Endometrium (tissue), 2 donors: ENCODE measurements at regions not wholly inside any gene's neighbourhood (a gene's known extent, or its start where the extent isn't known, plus 50 kb on each side); places are given as distances from the start of the nearest gene placed in this dataset.

Experiments
- FAIRE-seq: peaks from 2 replicates; lab custom pipeline; 2012; peaks lifted over from hg19 to GRCh38; lab: Jason Lieb, UNC
- donor health status: control.
- donor health status: control.

GRCh38 chr13:53144826-53145225, 116.2 kb downstream of the OLFM4 start:
- no peak for FAIRE-seq

DNA sequence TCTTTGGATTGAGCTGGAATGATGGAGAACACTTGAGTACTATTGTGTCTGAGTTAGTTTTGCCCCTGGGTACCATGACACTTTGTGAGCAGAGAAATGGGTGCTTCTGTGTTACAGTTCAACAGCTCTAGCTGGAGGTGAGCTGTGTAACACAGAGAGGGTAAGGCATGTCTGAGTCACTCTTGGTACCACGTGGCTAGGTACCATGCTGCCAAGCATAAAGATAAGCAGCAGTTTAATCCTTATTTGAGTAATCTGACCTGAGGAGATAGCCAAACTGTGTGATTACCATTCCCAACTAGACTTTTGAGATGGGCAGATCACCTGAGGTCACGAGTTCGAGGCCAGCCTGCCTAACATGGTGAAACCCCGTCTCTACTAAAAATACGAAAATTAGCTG, 122.0 kb downstream of the OLFM4 start:
- FAIRE-seq = no peak

- FAIRE-seq = no peak
Measured at GRCh38 chr13:53151336-53152056, 122.9 kb downstream of the OLFM4 start.

DNA sequence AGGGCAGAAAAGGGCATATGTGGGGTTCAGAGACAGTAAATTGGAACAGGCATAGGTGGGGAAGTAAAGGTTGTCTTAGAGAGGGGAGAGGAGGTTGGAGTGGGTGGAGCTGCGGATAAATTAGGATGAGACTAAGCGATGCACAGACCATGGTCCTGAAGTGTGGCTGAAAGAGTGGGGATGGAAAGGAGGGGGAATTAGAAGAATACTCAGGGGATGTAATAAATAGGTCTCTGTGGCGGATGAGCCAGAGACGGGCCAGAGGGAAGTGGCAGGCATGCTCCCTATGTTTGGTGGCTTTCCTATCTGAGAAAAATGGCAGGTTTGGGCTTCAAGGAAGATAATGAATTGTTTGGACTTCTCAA, 123.4 kb downstream of the OLFM4 start:
- FAIRE-seq = no peak

- no peak for FAIRE-seq
Measured at GRCh38 chr13:53158201-53158600, 129.6 kb downstream of the OLFM4 start.

DNA sequence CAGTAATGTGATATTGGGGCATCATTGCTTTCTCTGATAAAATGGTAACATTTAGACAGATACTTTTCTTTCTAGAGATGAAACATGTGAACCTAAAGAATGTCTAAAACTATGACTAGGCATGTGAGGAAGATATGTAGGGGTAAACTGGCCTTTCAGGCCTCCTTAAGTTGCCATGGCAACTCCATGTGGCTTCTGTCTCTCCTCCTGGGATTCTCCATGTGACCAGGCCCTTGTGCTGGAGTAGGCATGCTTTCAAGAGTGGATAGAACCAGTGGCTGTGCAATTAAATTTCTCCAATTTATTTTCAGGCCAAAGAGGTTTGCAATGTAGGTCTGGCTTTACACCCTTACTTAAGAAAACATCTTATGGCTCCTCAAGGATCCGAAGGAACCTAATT, 130.8 kb downstream of the OLFM4 start:
- no peak for FAIRE-seq

GRCh38 chr13:53160211-53160610, 131.6 kb downstream of the OLFM4 start:
- FAIRE-seq = no peak

DNA sequence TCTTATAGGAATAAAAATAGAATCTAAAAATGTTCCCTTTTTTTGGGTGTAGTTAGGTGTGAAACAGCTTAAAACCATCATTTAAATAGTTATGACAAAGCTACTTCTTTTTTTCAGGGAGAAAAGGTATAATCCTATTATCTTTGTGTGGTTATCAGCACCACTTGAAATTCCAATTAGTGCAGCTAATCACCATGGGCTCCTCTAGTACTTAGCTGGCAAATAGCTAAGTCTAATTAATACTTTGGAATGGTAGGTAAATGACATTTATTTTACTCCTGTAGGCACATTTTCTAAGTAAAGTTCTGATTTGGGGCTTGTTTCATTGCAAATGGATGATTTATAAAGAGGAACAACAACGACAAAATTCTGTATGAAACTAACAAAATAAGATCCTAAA, 132.6 kb downstream of the OLFM4 start:
- no peak for FAIRE-seq

GRCh38 chr13:53165261-53165660, 136.6 kb downstream of the OLFM4 start:
- no peak for FAIRE-seq

GRCh38 chr13:53167561-53167960, 138.9 kb downstream of the OLFM4 start:
- no peak for FAIRE-seq

GRCh38 chr13:53170910-53171309, 142.3 kb downstream of the OLFM4 start:
- no peak for FAIRE-seq

- FAIRE-seq = peak; percentile 37
Measured at GRCh38 chr13:53174545-53174944, 145.9 kb downstream of the OLFM4 start.

DNA sequence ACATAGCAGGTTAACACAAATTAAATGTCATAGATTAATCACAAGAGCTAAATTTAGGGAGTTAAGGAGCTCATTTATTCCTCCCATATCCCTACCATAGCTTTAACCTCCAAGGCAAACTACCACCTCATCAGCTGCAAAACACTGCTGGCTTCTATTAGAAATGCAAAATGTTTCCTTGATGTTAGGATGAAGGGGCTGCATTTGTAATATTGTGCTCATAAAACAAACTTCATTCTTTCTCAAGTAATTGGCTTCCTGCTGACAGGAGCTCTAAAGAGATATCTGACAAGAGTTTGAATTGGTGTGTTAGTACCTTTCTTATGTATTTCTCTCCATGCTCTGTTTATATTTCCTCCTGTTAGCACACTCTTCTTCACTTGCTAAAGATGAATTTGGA, 152.1 kb downstream of the OLFM4 start:
- FAIRE-seq = no peak

DNA sequence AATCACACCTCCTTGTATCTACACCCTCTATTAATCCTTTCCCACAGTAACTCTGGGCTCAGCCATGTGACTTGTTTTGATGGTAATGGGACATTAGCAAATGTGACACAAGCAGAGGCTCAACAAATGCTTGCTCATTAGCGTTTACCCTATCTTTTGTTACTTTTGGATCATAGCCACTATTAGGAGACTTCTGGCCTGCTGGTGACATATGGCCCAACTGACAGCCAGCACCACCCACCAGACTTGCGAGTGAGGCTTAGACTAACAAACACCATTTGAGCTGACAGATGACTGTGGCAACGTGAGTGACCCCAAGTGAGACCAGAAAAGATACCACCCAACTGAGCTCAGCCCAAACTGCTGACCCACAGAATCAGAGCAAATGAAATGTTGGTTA, 154.1 kb downstream of the OLFM4 start:
- no peak for FAIRE-seq

DNA sequence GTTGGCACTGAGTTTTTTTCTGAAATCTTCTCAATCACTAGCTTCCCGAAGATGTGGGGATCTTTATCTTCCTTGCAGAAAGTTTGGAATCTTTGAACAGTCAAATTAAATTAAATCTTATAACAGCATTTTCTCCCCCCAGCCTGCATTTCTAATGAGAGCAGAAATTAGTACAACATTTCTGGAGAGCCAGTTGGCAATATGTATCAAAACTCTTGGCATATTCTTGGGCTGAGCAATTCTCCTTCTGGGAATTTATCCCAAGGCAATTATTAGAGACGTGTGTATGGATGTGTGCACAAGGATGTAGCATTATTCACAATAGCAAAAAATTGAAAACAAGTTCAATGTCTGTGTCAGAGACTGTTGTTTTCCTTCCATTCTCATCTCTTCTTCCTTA, 159.5 kb downstream of the OLFM4 start:
- FAIRE-seq = no peak

DNA sequence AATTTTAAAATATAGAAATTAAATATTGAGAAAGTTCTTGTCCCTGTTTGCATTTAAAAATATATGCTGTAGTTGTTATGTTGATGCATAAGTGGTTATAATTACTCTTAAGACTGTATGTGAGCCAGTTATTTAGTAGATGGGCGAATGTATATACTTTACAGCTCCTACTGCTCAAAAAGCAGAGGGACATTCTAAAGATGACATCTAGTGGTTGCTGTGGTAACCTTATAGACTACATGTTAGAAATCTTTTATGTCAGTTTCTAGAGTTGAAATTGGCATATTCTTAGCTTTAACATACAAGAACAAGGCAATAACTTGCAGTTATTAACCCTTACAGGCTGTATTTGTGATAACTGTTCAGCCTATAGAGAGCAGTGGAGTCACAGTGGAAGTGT, 160.5 kb downstream of the OLFM4 start:
- no peak for FAIRE-seq

DNA sequence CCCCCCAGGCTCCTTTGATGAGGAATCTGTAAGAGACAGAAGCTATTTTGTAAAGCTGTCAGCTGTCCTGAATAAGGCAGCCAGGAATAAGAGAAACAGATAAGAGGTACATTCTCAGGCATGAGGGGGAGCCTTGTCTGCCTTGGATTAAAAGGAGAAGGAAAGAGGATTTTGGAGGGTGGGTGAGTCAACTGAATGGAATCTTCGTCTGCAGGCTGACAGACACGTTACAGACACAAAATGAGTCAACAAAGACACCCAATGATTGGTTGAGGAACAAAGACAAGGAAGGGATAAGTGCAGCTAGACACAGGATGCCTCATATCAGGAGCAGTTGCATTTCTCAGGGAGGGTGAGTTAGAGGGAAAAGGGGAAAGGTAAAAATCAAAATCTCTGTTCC, 162.5 kb downstream of the OLFM4 start:
- no peak for FAIRE-seq

- no peak for FAIRE-seq
Measured at GRCh38 chr13:53197424-53197823, 168.8 kb downstream of the OLFM4 start.

DNA sequence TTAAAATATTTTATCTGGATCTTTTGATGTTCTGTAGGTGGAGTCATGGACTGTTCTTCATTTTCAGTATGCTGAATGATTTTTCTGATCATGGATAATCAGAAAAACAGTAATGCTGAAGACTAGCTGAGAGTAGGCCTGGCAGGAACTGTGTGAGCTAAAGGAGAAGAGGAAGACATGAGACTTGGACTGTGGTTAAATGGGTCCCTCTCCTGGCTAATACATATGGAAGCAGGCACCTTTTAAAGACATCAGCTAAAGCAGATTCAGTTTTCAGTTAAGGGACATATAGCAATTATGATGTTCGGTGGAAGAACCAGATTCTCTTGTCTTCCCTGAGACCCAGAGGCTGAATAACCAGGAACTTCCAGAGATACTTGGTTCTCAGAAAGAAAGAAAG, 169.4 kb downstream of the OLFM4 start:
- no peak for FAIRE-seq

GRCh38 chr13:53198736-53199135, 170.1 kb downstream of the OLFM4 start:
- FAIRE-seq = no peak

DNA sequence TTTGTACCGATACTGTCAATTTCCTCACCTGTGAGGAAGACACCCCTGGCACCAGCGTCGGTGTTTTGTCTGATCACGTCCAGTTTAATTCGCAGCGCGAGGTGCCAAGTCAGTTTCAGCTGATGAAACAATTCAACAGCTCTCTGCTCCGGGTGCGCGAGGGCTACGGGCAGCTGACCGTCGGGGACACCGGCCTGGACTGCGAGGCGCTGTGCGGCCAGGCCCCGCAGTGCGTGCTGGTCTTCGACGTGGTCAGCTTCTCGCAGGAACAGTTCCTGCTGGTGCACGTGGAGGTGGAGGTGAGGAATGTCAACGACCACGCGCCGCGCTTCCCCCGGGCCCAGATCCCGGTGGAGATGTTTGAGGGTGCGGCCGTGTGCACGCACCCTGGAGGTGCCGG, 171.5 kb downstream of the OLFM4 start:
- no peak for FAIRE-seq

DNA sequence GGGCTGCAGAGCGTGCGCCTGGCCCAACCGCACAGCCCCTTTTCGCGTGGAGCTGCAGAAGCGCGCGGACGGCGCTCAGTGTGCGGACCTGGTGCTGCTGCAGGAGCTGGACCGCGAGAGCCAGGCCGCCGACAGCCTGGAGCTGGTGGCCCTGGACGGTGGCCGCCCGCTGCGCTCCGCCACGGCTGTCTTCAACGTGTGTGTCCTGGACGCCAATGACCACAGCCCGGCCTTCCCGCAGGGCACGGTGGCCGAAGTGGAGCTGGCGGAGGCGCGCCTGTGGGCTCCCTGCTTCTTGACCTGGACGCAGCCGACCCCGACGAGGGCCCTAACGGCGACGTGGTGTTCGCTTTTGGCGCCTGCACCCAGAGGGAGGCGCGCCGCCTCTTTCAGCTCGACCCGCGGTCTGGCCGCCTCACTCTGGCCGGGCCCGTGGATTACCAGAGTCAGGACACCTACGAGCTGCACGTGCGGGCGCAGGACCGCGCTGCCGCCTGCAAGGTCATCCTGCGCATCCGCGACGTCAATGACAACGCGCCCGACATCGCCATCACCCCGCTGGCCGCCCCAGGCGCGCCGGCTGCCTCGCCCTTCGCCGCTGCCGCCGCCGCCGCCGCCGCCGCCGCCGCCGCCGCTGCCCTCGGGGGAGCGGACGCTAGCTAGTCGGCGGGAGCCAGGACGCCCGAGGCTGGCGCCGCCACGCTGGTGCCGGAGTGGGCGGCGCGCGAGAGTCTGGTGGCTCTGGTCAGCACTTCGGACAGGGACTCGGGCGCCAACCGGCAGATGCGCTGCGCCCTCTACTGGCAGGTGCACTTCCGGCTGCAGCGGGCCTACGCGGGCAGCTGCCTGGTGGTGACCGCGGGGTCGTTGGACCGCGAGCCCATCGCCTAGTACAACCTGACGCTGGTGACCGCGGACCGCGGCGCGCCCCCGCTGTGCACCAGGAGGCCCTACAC, 172.2 kb downstream of the OLFM4 start:
- no peak for FAIRE-seq

DNA sequence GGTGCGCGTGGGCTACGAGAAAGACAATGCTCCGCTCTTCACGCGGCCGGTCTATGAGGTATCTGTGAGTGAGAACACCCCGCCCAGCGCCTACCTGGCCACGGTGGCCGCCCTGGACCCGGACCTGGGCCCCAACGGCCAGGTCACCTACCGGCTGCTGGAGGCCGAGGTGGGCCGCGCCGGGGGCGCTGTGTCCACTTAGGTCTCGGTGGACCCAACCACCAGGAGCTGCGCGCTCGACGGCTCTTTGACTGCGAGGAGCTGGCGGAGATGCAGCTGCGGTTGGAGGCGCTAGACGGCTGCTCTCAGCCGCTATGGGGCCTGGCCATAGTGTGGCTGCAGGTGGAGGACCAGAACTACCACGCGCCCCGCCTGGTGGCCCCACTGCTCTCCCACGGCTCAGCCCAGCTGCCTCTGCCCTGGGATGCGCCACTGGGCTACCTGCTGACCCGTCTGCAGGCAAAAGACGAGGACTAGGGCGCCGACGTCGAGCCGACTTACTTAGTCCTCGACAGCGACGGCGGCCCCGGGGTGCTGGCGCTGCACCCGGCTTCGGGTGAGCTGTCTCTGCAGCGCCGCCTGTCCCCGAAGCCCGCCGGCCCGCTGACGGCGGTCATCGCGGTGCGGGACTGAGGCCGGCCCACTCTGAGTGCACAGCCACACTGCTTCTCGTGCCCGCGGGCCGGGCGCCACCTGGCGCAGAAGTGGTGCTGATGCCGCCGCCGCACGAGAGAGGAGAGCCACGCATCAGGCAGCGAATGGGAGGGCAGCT, 173.0 kb downstream of the OLFM4 start:
- no peak for FAIRE-seq
